ENCODE measurements at regions not wholly inside any gene's neighbourhood (a gene's known extent, or its start where the extent isn't known, plus 50 kb on each side); places are given as distances from the start of the nearest gene placed in this dataset.

DNA sequence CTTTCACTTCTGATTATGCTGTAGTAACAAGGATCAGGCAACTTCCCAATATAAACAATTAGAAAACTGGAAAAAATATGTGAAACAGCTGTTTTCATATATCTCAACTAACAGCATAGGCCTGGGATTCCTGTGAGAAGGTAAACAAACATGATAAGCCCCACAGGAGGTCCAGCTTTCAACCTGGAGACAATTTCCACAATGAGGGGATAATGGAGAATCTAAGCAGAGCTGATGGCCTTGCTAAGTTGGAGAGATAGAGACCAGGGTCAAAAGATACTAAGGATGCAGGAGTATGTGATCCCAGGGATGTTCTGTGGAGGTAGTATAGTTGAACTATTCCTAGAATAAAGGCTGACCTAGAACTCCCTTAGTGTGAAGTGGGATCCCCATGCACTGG is 452.3 kb upstream of the ACTRT1 start:
- Histone ChIP-seq H3K4me3 (no peak overlapping the region), H3K36me3 (no peaks in the 10 kb centered on the region), H3K9me3 (no peaks in the 10 kb centered on the region), H3K27ac (no peak overlapping the region), H3K4me1 (no peaks in the 10 kb centered on the region), H3K27me3 (no peaks in the 10 kb centered on the region)
- TF ChIP-seq POLR2A (IDR thresholded peaks at IDR 0.05) (no peak), CTCF (IDR thresholded peaks at IDR 0.05) (no peak), POLR2AphosphoS5 (IDR thresholded peaks at IDR 0.05) (no peak), EP300 (IDR thresholded peaks at IDR 0.05) (no peak)
- ATAC-seq = no peak

- ATAC-seq = no peak
- Histone ChIP-seq H3K4me3 (no peak overlapping the region), H3K27ac (no peak overlapping the region), H3K4me1 (no peaks in the 10 kb centered on the region), H3K9me3 (no peaks in the 10 kb centered on the region), H3K36me3 (no peaks in the 10 kb centered on the region), H3K27me3 (no peaks in the 10 kb centered on the region)
- TF ChIP-seq POLR2AphosphoS5 (IDR thresholded peaks at IDR 0.05) = no peak
- no peak for TF ChIP-seq EP300 (IDR thresholded peaks at IDR 0.05)
- no peak for TF ChIP-seq POLR2A (IDR thresholded peaks at IDR 0.05)
- TF ChIP-seq CTCF (IDR thresholded peaks at IDR 0.05) = no peak
- WGBS, 2 donors (ENCODE audit: low coverage in 1 of 2) = 67 to 77% methylated on average over 4 of the region's 5 CpGs
These were observed 411.9 kb upstream of the ACTRT1 start for GRCh38 chrX:128464116-128464515.

DNA sequence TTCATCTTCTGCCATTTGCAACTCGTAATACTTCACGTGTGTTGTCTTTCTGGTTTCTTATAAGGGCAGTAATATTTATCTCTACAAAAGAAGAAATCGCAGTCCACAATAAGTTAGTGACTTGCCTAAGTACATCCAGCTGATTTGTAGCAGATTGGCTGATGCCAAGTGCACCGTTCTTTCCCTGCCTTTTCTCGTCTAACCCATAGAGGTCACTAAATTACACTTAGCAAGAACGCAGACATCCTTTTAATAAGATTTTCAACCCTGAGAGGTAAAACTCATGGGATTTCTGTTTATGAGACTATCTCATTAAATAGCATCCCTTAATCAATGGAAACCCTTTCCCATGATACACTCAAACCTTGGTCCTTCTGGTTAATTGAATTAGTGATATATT is 408.6 kb upstream of the ACTRT1 start:
- WGBS, 2 donors (ENCODE audit: low coverage in 1 of 2) = 40 to 48% methylated on average over 6 of the region's 6 CpGs
- Histone ChIP-seq H3K36me3 (no peaks in the 10 kb centered on the region), H3K4me3 (no peak overlapping the region), H3K9me3 (no peaks in the 10 kb centered on the region), H3K27me3 (no peaks in the 10 kb centered on the region), H3K27ac (no peak overlapping the region), H3K4me1 (no peaks in the 10 kb centered on the region)
- TF ChIP-seq EP300 (IDR thresholded peaks at IDR 0.05) (no peak), POLR2AphosphoS5 (IDR thresholded peaks at IDR 0.05) (no peak), CTCF (IDR thresholded peaks at IDR 0.05) (no peak), POLR2A (IDR thresholded peaks at IDR 0.05) (no peak)
- ATAC-seq = no peak

DNA sequence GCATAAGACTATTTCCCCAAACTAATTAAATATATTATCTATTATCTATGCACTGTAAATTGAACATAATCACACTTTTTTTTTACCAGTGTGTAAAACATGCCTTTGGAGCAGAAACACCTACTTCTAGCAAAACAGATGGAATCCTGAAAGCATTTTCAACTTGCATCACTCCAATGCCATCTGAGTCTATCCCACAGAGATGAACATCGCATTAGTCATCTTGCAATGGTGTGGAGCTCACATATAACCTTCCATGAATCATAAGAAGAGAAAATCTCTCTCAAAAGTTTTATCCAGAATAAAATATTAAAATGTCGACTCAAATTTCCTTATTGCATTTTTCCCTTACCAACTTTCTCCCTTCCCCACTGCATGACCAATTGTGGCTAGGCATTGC is 406.7 kb upstream of the ACTRT1 start:
- no peak overlapping the region for H3K27ac ChIP-seq
- ATAC-seq = no peak
- WGBS, 2 donors (ENCODE audit: low coverage in 1 of 2) = 85 to 86% methylated on average over 2 of the region's 2 CpGs
- no peaks in the 10 kb centered on the region for H3K4me1 ChIP-seq
- H3K27me3 ChIP-seq = no peaks in the 10 kb centered on the region
- no peaks in the 10 kb centered on the region for H3K9me3 ChIP-seq
- H3K4me3 ChIP-seq = no peak overlapping the region
- no peak for TF ChIP-seq POLR2A (IDR thresholded peaks at IDR 0.05)
- no peak for TF ChIP-seq CTCF (IDR thresholded peaks at IDR 0.05)
- no peak for TF ChIP-seq POLR2AphosphoS5 (IDR thresholded peaks at IDR 0.05)
- TF ChIP-seq EP300 (IDR thresholded peaks at IDR 0.05) = no peak
- H3K36me3 ChIP-seq = no peaks in the 10 kb centered on the region

GRCh38 chrX:128457674-128458073 is 405.5 kb upstream of the ACTRT1 start:
- 75% methylated on average over 2 of the region's 2 CpGs; no CpG with 5 or more reads in 1 of the 2 donors for WGBS, 2 donors (ENCODE audit: low coverage in 1 of 2)
- Histone ChIP-seq H3K36me3 (no peaks in the 10 kb centered on the region), H3K27me3 (no peaks in the 10 kb centered on the region), H3K27ac (no peak overlapping the region), H3K4me1 (no peaks in the 10 kb centered on the region), H3K4me3 (no peak overlapping the region), H3K9me3 (no peaks in the 10 kb centered on the region)
- TF ChIP-seq POLR2A (IDR thresholded peaks at IDR 0.05) = no peak
- no peak for TF ChIP-seq POLR2AphosphoS5 (IDR thresholded peaks at IDR 0.05)
- TF ChIP-seq CTCF (IDR thresholded peaks at IDR 0.05) = no peak
- no peak for TF ChIP-seq EP300 (IDR thresholded peaks at IDR 0.05)
- no peak for ATAC-seq
